ENCODE measurements at regions not wholly inside any gene's neighbourhood (a gene's known extent, or its start where the extent isn't known, plus 50 kb on each side); places are given as distances from the start of the nearest gene placed in this dataset.
"Not testable (repeated sequence)": the region's sequence is repeated elsewhere in the genome, so short reads cannot be mapped to it uniquely, and the experiment has no call there.

- DNase-seq (ENCODE audit: low spot score), result no peak
Measured at GRCh38 chr2:150669492-150669891, 182.0 kb upstream of the RND3 start.

- DNase-seq (ENCODE audit: low spot score), result not testable (repeated sequence)
Measured at GRCh38 chr2:150667039-150667438, 179.6 kb upstream of the RND3 start.

GRCh38 chr2:150663143-150663542 lies 175.7 kb upstream of the RND3 start:
- DNase-seq (ENCODE audit: low spot score), result peak; percentile 57

GRCh38 chr2:150656002-150656401 lies 168.5 kb upstream of the RND3 start:
- no peak for DNase-seq (ENCODE audit: low spot score)

GRCh38 chr2:150653351-150653750 lies 165.9 kb upstream of the RND3 start:
- DNase-seq (ENCODE audit: low spot score), result no peak

- DNase-seq (ENCODE audit: low spot score), result no peak
Measured at GRCh38 chr2:150647943-150648342, 160.5 kb upstream of the RND3 start.

GRCh38 chr2:150646746-150647145 lies 159.3 kb upstream of the RND3 start:
- DNase-seq (ENCODE audit: low spot score), result no peak

- peak; percentile 68 for DNase-seq (ENCODE audit: low spot score)
Measured at GRCh38 chr2:150644298-150645067, 157.0 kb upstream of the RND3 start.

- DNase-seq (ENCODE audit: low spot score), result no peak
Measured at GRCh38 chr2:150643114-150643725, 155.8 kb upstream of the RND3 start.

GRCh38 chr2:150640039-150640438 lies 152.6 kb upstream of the RND3 start:
- no peak for DNase-seq (ENCODE audit: low spot score)

- DNase-seq (ENCODE audit: low spot score), result no peak
Measured at GRCh38 chr2:150639383-150639782, 151.9 kb upstream of the RND3 start.

- no peak for DNase-seq (ENCODE audit: low spot score)
Measured at GRCh38 chr2:150631236-150631821, 143.9 kb upstream of the RND3 start.

- DNase-seq (ENCODE audit: low spot score), result no peak
Measured at GRCh38 chr2:150630587-150631235, 143.2 kb upstream of the RND3 start.

- DNase-seq (ENCODE audit: low spot score), result no peak
Measured at GRCh38 chr2:150627526-150627925, 140.1 kb upstream of the RND3 start.

GRCh38 chr2:150626934-150627411 lies 139.5 kb upstream of the RND3 start:
- DNase-seq (ENCODE audit: low spot score), result no peak

- no peak for DNase-seq (ENCODE audit: low spot score)
Measured at GRCh38 chr2:150625741-150626140, 138.3 kb upstream of the RND3 start.

GRCh38 chr2:150625303-150625702 lies 137.8 kb upstream of the RND3 start:
- peak; percentile 78 for DNase-seq (ENCODE audit: low spot score)

GRCh38 chr2:150624001-150624401 lies 136.5 kb upstream of the RND3 start:
- peak; percentile 95 for DNase-seq (ENCODE audit: low spot score)

GRCh38 chr2:150621526-150622213 lies 134.2 kb upstream of the RND3 start:
- peak; percentile 82 for DNase-seq (ENCODE audit: low spot score)

- no peak for DNase-seq (ENCODE audit: low spot score)
Measured at GRCh38 chr2:150620855-150621254, 133.4 kb upstream of the RND3 start.

GRCh38 chr2:150620416-150620815 lies 132.9 kb upstream of the RND3 start:
- DNase-seq (ENCODE audit: low spot score), result no peak

Measured in kidney capillary endothelial cell (primary cell).